ENCODE measurements at regions not wholly inside any gene's neighbourhood (a gene's known extent, or its start where the extent isn't known, plus 50 kb on each side); places are given as distances from the start of the nearest gene placed in this dataset.

- DNase-seq (no peak), ATAC-seq (peak in 1 of 8 donors; percentile 24)
- Histone ChIP-seq H3K4me1 (peaks cover 0 to 12% (median 0%) of the 10 kb centered on the region in 9 donors), H3K27me3 (no peaks in the 10 kb centered on the region), H3K9me3 (no peaks in the 10 kb centered on the region), H3K4me3 (no peak overlapping the region), H3K36me3 (no peaks in the 10 kb centered on the region), H3K27ac (no peak overlapping the region)
- intact Hi-C loops (cut with DNase I): no loop called here
- TF ChIP-seq, protein P1, sequence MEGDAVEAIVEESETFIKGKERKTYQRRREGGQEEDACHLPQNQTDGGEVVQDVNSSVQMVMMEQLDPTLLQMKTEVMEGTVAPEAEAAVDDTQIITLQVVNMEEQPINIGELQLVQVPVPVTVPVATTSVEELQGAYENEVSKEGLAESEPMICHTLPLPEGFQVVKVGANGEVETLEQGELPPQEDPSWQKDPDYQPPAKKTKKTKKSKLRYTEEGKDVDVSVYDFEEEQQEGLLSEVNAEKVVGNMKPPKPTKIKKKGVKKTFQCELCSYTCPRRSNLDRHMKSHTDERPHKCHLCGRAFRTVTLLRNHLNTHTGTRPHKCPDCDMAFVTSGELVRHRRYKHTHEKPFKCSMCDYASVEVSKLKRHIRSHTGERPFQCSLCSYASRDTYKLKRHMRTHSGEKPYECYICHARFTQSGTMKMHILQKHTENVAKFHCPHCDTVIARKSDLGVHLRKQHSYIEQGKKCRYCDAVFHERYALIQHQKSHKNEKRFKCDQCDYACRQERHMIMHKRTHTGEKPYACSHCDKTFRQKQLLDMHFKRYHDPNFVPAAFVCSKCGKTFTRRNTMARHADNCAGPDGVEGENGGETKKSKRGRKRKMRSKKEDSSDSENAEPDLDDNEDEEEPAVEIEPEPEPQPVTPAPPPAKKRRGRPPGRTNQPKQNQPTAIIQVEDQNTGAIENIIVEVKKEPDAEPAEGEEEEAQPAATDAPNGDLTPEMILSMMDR (IDR thresholded peaks at IDR 0.05): no peak
- WGBS, 2 donors: 63 to 79% methylated on average over 3 of the region's 3 CpGs
Measured at GRCh38 chr4:15368856-15369255, 59.0 kb upstream of the C1QTNF7 start.

DNA sequence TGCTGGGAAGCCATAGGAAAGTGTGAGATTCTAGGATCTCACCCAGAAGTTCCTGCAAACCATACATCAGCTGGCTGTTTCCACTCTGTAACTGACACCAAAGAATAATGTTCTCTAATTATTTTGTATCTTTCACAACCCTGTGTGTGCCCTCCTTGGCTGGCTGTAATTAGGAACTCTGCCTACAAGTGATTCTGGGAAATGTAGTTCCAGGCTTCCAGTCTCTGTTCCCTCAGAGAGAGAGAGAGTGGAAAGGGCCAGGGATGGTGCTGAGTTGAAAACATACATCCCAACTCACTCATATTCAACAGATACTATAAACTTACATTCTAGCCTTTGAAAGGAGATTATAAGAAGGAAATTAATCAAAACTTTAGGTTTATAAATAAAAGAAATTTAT, 57.5 kb upstream of the C1QTNF7 start:
- intact Hi-C loops (cut with DNase I): no loop called here
- Histone ChIP-seq H3K27ac (no peak overlapping the region), H3K9me3 (no peaks in the 10 kb centered on the region), H3K27me3 (no peaks in the 10 kb centered on the region), H3K4me3 (no peak overlapping the region), H3K4me1 (peaks cover 0 to 12% (median 0%) of the 10 kb centered on the region in 9 donors), H3K36me3 (no peaks in the 10 kb centered on the region)
- no peak for DNase-seq
- TF ChIP-seq, protein P1 (IDR thresholded peaks at IDR 0.05): no peak
- no peak for ATAC-seq

DNA sequence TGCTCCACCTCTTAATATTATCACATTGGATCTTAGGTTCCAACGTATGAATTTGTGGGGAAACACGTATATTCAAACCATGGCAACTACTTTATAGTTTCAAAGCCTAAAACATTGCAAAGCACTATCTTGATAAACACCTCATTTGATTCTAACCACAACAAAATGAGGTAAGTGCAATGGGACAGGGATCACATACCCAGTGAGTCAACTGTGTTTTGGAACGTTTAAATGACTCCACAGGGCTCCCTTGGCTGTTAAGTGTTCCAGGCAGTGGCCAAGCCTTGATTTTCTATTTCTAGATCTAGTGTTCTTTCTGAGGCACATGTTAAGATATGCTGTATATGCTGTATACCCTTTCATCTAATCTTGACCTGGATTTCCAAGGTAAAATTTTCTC, 54.5 kb upstream of the C1QTNF7 start:
- Histone ChIP-seq H3K27ac (peak overlapping the region in 1 of 10 donors; percentile 13), H3K4me1 (peaks cover 0 to 37% (median 11%) of the 10 kb centered on the region in 9 donors), H3K27me3 (no peaks in the 10 kb centered on the region), H3K9me3 (no peaks in the 10 kb centered on the region), H3K4me3 (no peak overlapping the region), H3K36me3 (no peaks in the 10 kb centered on the region)
- TF ChIP-seq, protein P1 (IDR thresholded peaks at IDR 0.05): no peak
- 76 to 78% methylated on average over 3 of the region's 3 CpGs for WGBS, 2 donors
- DNase-seq (no peak), ATAC-seq (peak in 1 of 8 donors; percentile 60)
- intact Hi-C loops (cut with DNase I): no loop called here

GRCh38 chr4:15374656-15375055, 53.2 kb upstream of the C1QTNF7 start:
- Histone ChIP-seq H3K27me3 (no peaks in the 10 kb centered on the region), H3K4me3 (peak overlapping the region in 8 of 10 donors; percentile 15 to 45 (median 38)), H3K9me3 (no peaks in the 10 kb centered on the region), H3K27ac (peak overlapping the region; percentile 4 to 77 (median 66)), H3K4me1 (peaks cover 0 to 38% (median 16%) of the 10 kb centered on the region in 9 donors), H3K36me3 (no peaks in the 10 kb centered on the region)
- intact Hi-C loops (cut with DNase I): no loop called here
- peak in 1 of 2 donors; percentile 24 for DNase-seq
- TF ChIP-seq, protein P1 (IDR thresholded peaks at IDR 0.05): no peak
- ATAC-seq: peak in 6 of 8 donors; percentile 23 to 75 (median 50)
- WGBS, 2 donors: 59 to 67% methylated on average over 8 of the region's 8 CpGs
